ENCODE measurements at regions not wholly inside any gene's neighbourhood (a gene's known extent, or its start where the extent isn't known, plus 50 kb on each side); places are given as distances from the start of the nearest gene placed in this dataset.

GRCh38 chr4:42747971-42748370, 91.1 kb upstream of the ATP8A1 start:
- DNase-seq (ENCODE audit: low spot score): no peak

- DNase-seq (ENCODE audit: low spot score): no peak
These were observed 79.8 kb upstream of the ATP8A1 start for GRCh38 chr4:42736527-42737195.

- DNase-seq (ENCODE audit: low spot score): no peak
These were observed 76.5 kb upstream of the ATP8A1 start for GRCh38 chr4:42733380-42733779.

GRCh38 chr4:42732776-42733175, 75.9 kb upstream of the ATP8A1 start:
- DNase-seq (ENCODE audit: low spot score): no peak

GRCh38 chr4:42729505-42730237, 72.8 kb upstream of the ATP8A1 start:
- no peak for DNase-seq (ENCODE audit: low spot score)

- DNase-seq (ENCODE audit: low spot score): no peak
These were observed 67.5 kb upstream of the ATP8A1 start for GRCh38 chr4:42724451-42724850.

- no peak for DNase-seq (ENCODE audit: low spot score)
These were observed 63.6 kb upstream of the ATP8A1 start for GRCh38 chr4:42720533-42720932.

GRCh38 chr4:42719257-42719656, 62.4 kb upstream of the ATP8A1 start:
- DNase-seq (ENCODE audit: low spot score): no peak

- no peak for DNase-seq (ENCODE audit: low spot score)
These were observed 61.4 kb upstream of the ATP8A1 start for GRCh38 chr4:42718336-42718735.

GRCh38 chr4:42716996-42717395, 60.1 kb upstream of the ATP8A1 start:
- no peak for DNase-seq (ENCODE audit: low spot score)

GRCh38 chr4:42715807-42716482, 59.0 kb upstream of the ATP8A1 start:
- DNase-seq (ENCODE audit: low spot score): no peak

GRCh38 chr4:42713391-42713790, 56.5 kb upstream of the ATP8A1 start:
- no peak for DNase-seq (ENCODE audit: low spot score)

GRCh38 chr4:42712854-42713253, 55.9 kb upstream of the ATP8A1 start:
- DNase-seq (ENCODE audit: low spot score): no peak

- DNase-seq (ENCODE audit: low spot score): no peak
These were observed 54.6 kb upstream of the ATP8A1 start for GRCh38 chr4:42711496-42711895.

- no peak for DNase-seq (ENCODE audit: low spot score)
These were observed 53.9 kb upstream of the ATP8A1 start for GRCh38 chr4:42710761-42711160.

GRCh38 chr4:42710329-42710728, 53.4 kb upstream of the ATP8A1 start:
- no peak for DNase-seq (ENCODE audit: low spot score)

GRCh38 chr4:42709392-42710065, 52.6 kb upstream of the ATP8A1 start:
- peak; percentile 41 for DNase-seq (ENCODE audit: low spot score)

- no peak for DNase-seq (ENCODE audit: low spot score)
These were observed 51.7 kb upstream of the ATP8A1 start for GRCh38 chr4:42708625-42709024.

Measured in HT-29 (cell line).